CD4-positive, alpha-beta T cell (primary cell): ENCODE measurements at regions not wholly inside any gene's neighbourhood (a gene's known extent, or its start where the extent isn't known, plus 50 kb on each side); places are given as distances from the start of the nearest gene placed in this dataset.

Experiments
- ATAC-seq: fragments of 200-7000 bp; cut with Tn5 transposase; one replicate; pipeline ENCODE4 v1.10.0; 2022; ENCODE audit warnings: mild to moderate bottlenecking; ENCODE audit not compliant: poor library complexity
- CTCF ChIA-PET: fragments of 350-600 bp; sonication (Branson Sonifier 250); formaldehyde crosslinking; loops from one replicate; lab custom pipeline; 2021; ENCODE audit warnings: antibody characterized with exemption, inconsistent platforms; lab: Charles Lee
- POLR2A ChIA-PET: fragments of 350-600 bp; sonication (Branson Sonifier 250); formaldehyde crosslinking; loops from one replicate; lab custom pipeline; 2021; ENCODE audit warnings: antibody characterized with exemption, inconsistent platforms; lab: Charles Lee
- DNase-seq, 14 experiments: peaks; one replicate each; pipeline ENCODE4 v3.0.0-alpha.2; 2013 to 2020; ENCODE audit warnings: mixed read lengths in 2 of 14
- H3K27ac ChIP-seq, 2 donors: one replicate each; pipeline versions ENCODE4 v1.5.1 to v1.7.0; 2013; ENCODE audit warnings: low read length in 2 of 2, low read depth in 1 of 2, mild to moderate bottlenecking in 1 of 2
- H3K27me3 ChIP-seq, 2 experiments: 1 replicate in 1 of 2; 2 replicates in 1 of 2; pipeline versions ENCODE4 v1.6.1 to v1.7.0; 2013; ENCODE audit warnings: low read length in 2 of 2, control low read depth in 1 of 2, mild to moderate bottlenecking in 1 of 2, moderate library complexity in 1 of 2; ENCODE audit not compliant: insufficient read depth in 2 of 2, control insufficient read depth in 1 of 2
- H3K36me3 ChIP-seq: one replicate; pipeline ENCODE4 v1.6.1; 2013; ENCODE audit warnings: low read length, control low read depth; ENCODE audit not compliant: insufficient read depth
- H3K4me1 ChIP-seq: one replicate; pipeline ENCODE4 v1.6.1; 2013; ENCODE audit warnings: low read length, control low read depth; ENCODE audit not compliant: insufficient read depth
- H3K4me3 ChIP-seq: one replicate; pipeline ENCODE4 v1.5.1; 2013; ENCODE audit warnings: mild to moderate bottlenecking, low read length, moderate library complexity
- H3K9me3 ChIP-seq, 2 experiments: 1 replicate in 1 of 2; 2 replicates in 1 of 2; pipeline versions ENCODE4 v1.6.1 to v1.7.0; 2013; ENCODE audit warnings: low read length in 2 of 2, mild to moderate bottlenecking in 2 of 2, control low read depth in 1 of 2, moderate library complexity in 1 of 2; ENCODE audit not compliant: control insufficient read depth in 1 of 2, insufficient read depth in 1 of 2
- H3K27ac Mint-ChIP-seq: one replicate; pipeline ENCODE4 v1.8.0; 2020; ENCODE audit warnings: mixed read lengths
- H3K27me3 Mint-ChIP-seq: one replicate; pipeline ENCODE4 v1.8.0; 2021; ENCODE audit warnings: mixed read lengths
- H3K36me3 Mint-ChIP-seq: one replicate; pipeline ENCODE4 v1.8.0; 2021; ENCODE audit warnings: low read depth, mixed read lengths
- H3K4me1 Mint-ChIP-seq: one replicate; pipeline ENCODE4 v1.8.0; 2021; ENCODE audit warnings: low read depth, mixed read lengths
- H3K4me3 Mint-ChIP-seq: one replicate; pipeline ENCODE4 v1.8.0; 2020; ENCODE audit warnings: mild to moderate bottlenecking, mixed read lengths
- H3K9me3 Mint-ChIP-seq: one replicate; pipeline ENCODE4 v1.8.0; 2020; ENCODE audit warnings: mixed read lengths
- CTCF ChIP-seq: fragments of 200-600 bp; IDR thresholded peaks from one replicate; pipeline ENCODE4 v1.8.0; 2022; ENCODE audit warnings: antibody characterized with exemption, mild to moderate bottlenecking
- intact Hi-C, 2 experiments: fragments of 100-400 bp; cut with DNase I in 1 of 2; cut with micrococcal nuclease in 1 of 2; formaldehyde crosslinking; loops; one replicate each; pipeline versions ENCODE4 v1.15.1 to v1.9.0; 2023 to 2025; cut with DNase I, micrococcal nuclease

GRCh38 chr5:117813850-117814249, 1174.5 kb downstream of the DTWD2 start:
- intact Hi-C loops: no loop called here
- ChIA-PET CTCF (no interaction called here), POLR2A (no interaction called here)
- peaks cover 0 to 3% of the 10 kb centered on the region in 2 experiments for H3K9me3 ChIP-seq
- H3K4me1 Mint-ChIP-seq: no peaks in the 10 kb centered on the region
- no peak for ATAC-seq
- H3K27me3 Mint-ChIP-seq: no peaks in the 10 kb centered on the region
- H3K27me3 ChIP-seq: no peaks in the 10 kb centered on the region
- H3K9me3 Mint-ChIP-seq: peaks cover 6% of the 10 kb centered on the region
- no peaks in the 10 kb centered on the region for H3K36me3 Mint-ChIP-seq
- no peaks in the 10 kb centered on the region for H3K36me3 ChIP-seq
- H3K4me3 Mint-ChIP-seq: no peak overlapping the region
- no peak overlapping the region for H3K27ac Mint-ChIP-seq
- no peak overlapping the region for H3K27ac ChIP-seq
- H3K4me3 ChIP-seq: no peak overlapping the region
- H3K4me1 ChIP-seq: no peaks in the 10 kb centered on the region
- no peak for TF ChIP-seq CTCF
- DNase-seq: no peak

- intact Hi-C loops: no loop called here
- peaks cover 6% of the 10 kb centered on the region for H3K9me3 Mint-ChIP-seq
- POLR2A ChIA-PET: no interaction called here
- no peaks in the 10 kb centered on the region for H3K36me3 Mint-ChIP-seq
- Histone ChIP-seq H3K4me1 (no peaks in the 10 kb centered on the region), H3K9me3 (peaks cover 0 to 3% of the 10 kb centered on the region in 2 experiments), H3K4me3 (no peak overlapping the region), H3K27me3 (no peaks in the 10 kb centered on the region), H3K27ac (no peak overlapping the region), H3K36me3 (no peaks in the 10 kb centered on the region)
- CTCF ChIA-PET: no interaction called here
- H3K27ac Mint-ChIP-seq: no peak overlapping the region
- H3K4me3 Mint-ChIP-seq: no peak overlapping the region
- no peak for ATAC-seq
- no peak for DNase-seq
- no peak for TF ChIP-seq CTCF
- no peaks in the 10 kb centered on the region for H3K4me1 Mint-ChIP-seq
- H3K27me3 Mint-ChIP-seq: no peaks in the 10 kb centered on the region
Measured at GRCh38 chr5:117812861-117813260, 1175.5 kb downstream of the DTWD2 start.

GRCh38 chr5:117809251-117809650, 1179.1 kb downstream of the DTWD2 start:
- no peaks in the 10 kb centered on the region for H3K4me1 ChIP-seq
- H3K4me1 Mint-ChIP-seq: no peaks in the 10 kb centered on the region
- H3K36me3 ChIP-seq: no peaks in the 10 kb centered on the region
- no peak overlapping the region for H3K27ac Mint-ChIP-seq
- POLR2A ChIA-PET: no interaction called here
- peaks cover 0 to 3% of the 10 kb centered on the region in 2 experiments for H3K9me3 ChIP-seq
- DNase-seq (no peak), ATAC-seq (no peak)
- H3K27ac ChIP-seq: no peak overlapping the region
- intact Hi-C loops: no loop called here
- no peak for TF ChIP-seq CTCF
- CTCF ChIA-PET: no interaction called here
- no peak overlapping the region for H3K4me3 Mint-ChIP-seq
- no peaks in the 10 kb centered on the region for H3K27me3 ChIP-seq
- no peak overlapping the region for H3K4me3 ChIP-seq
- no peaks in the 10 kb centered on the region for H3K27me3 Mint-ChIP-seq
- H3K9me3 Mint-ChIP-seq: peaks cover 11% of the 10 kb centered on the region
- H3K36me3 Mint-ChIP-seq: no peaks in the 10 kb centered on the region
